Ovary (tissue), 3 donors: ENCODE measurements at regions not wholly inside any gene's neighbourhood (a gene's known extent, or its start where the extent isn't known, plus 50 kb on each side); places are given as distances from the start of the nearest gene placed in this dataset.

Source experiments
- EP300 ChIP-seq: sonication (generic); formaldehyde crosslinking; IDR thresholded peaks from one replicate; pipeline ENCODE4 v1.6.1; 2017; ENCODE audit warnings: antibody characterized with exemption
- POLR2A ChIP-seq: fragments of 450-650 bp; IDR thresholded peaks from one replicate; pipeline ENCODE4 v1.6.1; 2017; ENCODE audit warnings: antibody characterized with exemption, mild to moderate bottlenecking, moderate library complexity
- TF ChIP-seq, protein P1 (sequence below), 3 donors: fragments of 450-650 bp in 2 of 3; fragments of 200-600 bp in 1 of 3; IDR thresholded peaks; one replicate each; pipeline versions ENCODE4 v1.5.1 to v1.8.0; 2016 to 2022; ENCODE audit warnings: antibody characterized with exemption in 3 of 3, mild to moderate bottlenecking in 1 of 3
- donor health status: DM: no; HTN: no; CAD: no.

DNA sequence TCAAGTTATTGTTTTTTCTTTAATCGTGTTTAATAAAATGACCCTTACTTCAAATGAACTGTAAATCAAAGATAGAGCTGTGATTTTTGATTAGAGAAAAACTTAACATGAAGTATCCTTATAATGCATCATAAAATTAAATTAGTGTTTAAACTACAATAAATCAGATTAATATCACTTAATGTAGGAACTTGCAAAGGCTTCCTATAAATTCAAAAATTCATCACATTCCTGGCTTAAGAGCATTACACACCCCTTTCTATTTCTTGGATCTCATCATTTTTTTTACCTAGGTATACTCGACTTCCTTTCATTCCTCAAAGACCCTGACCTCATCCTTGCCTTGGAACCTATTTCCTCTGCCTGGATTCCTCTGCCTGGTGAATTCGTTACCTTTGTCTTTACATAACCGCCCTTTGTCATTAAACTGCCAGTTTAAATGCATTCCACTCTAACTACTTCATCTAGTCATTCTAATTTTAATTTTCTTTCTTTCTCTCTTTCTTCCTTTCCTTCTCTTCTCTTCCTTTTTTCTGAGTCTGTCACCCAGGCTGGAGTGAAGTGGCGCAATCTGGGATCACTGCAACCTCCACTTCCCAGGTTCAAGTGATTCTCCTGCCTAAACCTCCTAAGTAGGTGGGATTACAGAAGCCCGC is 1244.5 kb downstream of the OTOL1 start:
- TF ChIP-seq, protein P1, sequence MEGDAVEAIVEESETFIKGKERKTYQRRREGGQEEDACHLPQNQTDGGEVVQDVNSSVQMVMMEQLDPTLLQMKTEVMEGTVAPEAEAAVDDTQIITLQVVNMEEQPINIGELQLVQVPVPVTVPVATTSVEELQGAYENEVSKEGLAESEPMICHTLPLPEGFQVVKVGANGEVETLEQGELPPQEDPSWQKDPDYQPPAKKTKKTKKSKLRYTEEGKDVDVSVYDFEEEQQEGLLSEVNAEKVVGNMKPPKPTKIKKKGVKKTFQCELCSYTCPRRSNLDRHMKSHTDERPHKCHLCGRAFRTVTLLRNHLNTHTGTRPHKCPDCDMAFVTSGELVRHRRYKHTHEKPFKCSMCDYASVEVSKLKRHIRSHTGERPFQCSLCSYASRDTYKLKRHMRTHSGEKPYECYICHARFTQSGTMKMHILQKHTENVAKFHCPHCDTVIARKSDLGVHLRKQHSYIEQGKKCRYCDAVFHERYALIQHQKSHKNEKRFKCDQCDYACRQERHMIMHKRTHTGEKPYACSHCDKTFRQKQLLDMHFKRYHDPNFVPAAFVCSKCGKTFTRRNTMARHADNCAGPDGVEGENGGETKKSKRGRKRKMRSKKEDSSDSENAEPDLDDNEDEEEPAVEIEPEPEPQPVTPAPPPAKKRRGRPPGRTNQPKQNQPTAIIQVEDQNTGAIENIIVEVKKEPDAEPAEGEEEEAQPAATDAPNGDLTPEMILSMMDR (IDR thresholded peaks at IDR 0.05), result no peak
- TF ChIP-seq POLR2A, result no peak
- TF ChIP-seq EP300, result no peak
